ENCODE measurements at regions not wholly inside any gene's neighbourhood (a gene's known extent, or its start where the extent isn't known, plus 50 kb on each side); places are given as distances from the start of the nearest gene placed in this dataset.

GRCh38 chr7:63073286-63073685 lies 925.4 kb upstream of the ZNF722 start:
- no peak for DNase-seq (ENCODE audit: low read depth)
- no peak overlapping the region for H3K4me3 ChIP-seq (ENCODE audit: low read depth, low read length)
- no peak for TF ChIP-seq CTCF (conservative IDR thresholded peaks at IDR 0.05; ENCODE audit: low read depth, low read length)

GRCh38 chr7:63073736-63074135 lies 924.9 kb upstream of the ZNF722 start:
- DNase-seq (ENCODE audit: low read depth), result no peak
- H3K4me3 ChIP-seq (ENCODE audit: low read depth, low read length), result no peak overlapping the region
- TF ChIP-seq CTCF (conservative IDR thresholded peaks at IDR 0.05; ENCODE audit: low read depth, low read length), result no peak

- TF ChIP-seq CTCF (conservative IDR thresholded peaks at IDR 0.05; ENCODE audit: low read depth, low read length), result no peak
- DNase-seq (ENCODE audit: low read depth), result no peak
- H3K4me3 ChIP-seq (ENCODE audit: low read depth, low read length), result no peak overlapping the region
These were observed 920.8 kb upstream of the ZNF722 start for GRCh38 chr7:63077841-63078240.

GRCh38 chr7:63080406-63080805 lies 918.2 kb upstream of the ZNF722 start:
- no peak for DNase-seq (ENCODE audit: low read depth)
- no peak overlapping the region for H3K4me3 ChIP-seq (ENCODE audit: low read depth, low read length)
- TF ChIP-seq CTCF (conservative IDR thresholded peaks at IDR 0.05; ENCODE audit: low read depth, low read length), result no peak

- H3K4me3 ChIP-seq (ENCODE audit: low read depth, low read length), result no peak overlapping the region
- TF ChIP-seq CTCF (conservative IDR thresholded peaks at IDR 0.05; ENCODE audit: low read depth, low read length), result no peak
- DNase-seq (ENCODE audit: low read depth), result no peak
These were observed 917.8 kb upstream of the ZNF722 start for GRCh38 chr7:63080831-63081230.

- no peak for DNase-seq (ENCODE audit: low read depth)
- TF ChIP-seq CTCF (conservative IDR thresholded peaks at IDR 0.05; ENCODE audit: low read depth, low read length), result no peak
- H3K4me3 ChIP-seq (ENCODE audit: low read depth, low read length), result no peak overlapping the region
These were observed 911.0 kb upstream of the ZNF722 start for GRCh38 chr7:63087575-63088190.

- no peak overlapping the region for H3K4me3 ChIP-seq (ENCODE audit: low read depth, low read length)
- no peak for TF ChIP-seq CTCF (conservative IDR thresholded peaks at IDR 0.05; ENCODE audit: low read depth, low read length)
- DNase-seq (ENCODE audit: low read depth), result no peak
These were observed 905.7 kb upstream of the ZNF722 start for GRCh38 chr7:63092951-63093350.

Data from epithelial cell of proximal tubule (primary cell).